ENCODE measurements at regions not wholly inside any gene's neighbourhood (a gene's known extent, or its start where the extent isn't known, plus 50 kb on each side); places are given as distances from the start of the nearest gene placed in this dataset.

GRCh38 chr6:12504325-12504966 lies 212.1 kb upstream of the PHACTR1 start:
- peak; percentile 40 to 48 for TF ChIP-seq CTCF (conservative IDR thresholded peaks at IDR 0.05 in 1 of 2, IDR thresholded peaks at IDR 0.05 in 1 of 2; ENCODE audit: low read depth in 1 of 2, low read length in 2 of 2)
- no peak for TF ChIP-seq EZH2 (IDR thresholded peaks at IDR 0.05; ENCODE audit: low read length, missing control alignments)

Measured in fibroblast of lung (primary cell).